GM13977 (cell line): ENCODE measurements at regions not wholly inside any gene's neighbourhood (a gene's known extent, or its start where the extent isn't known, plus 50 kb on each side); places are given as distances from the start of the nearest gene placed in this dataset.

Source experiments
- DNase-seq: peaks from one replicate; pipeline ENCODE4 v3.0.0; 2012; ENCODE audit warnings: low spot score
- in situ Hi-C: fragments of 300-500 bp; cut with MboI; formaldehyde crosslinking; loops from one replicate; pipeline ENCODE4 v1.12.0; 2022; ENCODE audit warnings: low sequenced_read_pairs, low pct_unique_long_range_greater_than_20kb, mixed read lengths, inconsistent platforms; ENCODE audit not compliant: unreplicated experiment
- TF ChIP-seq, protein P1 (sequence below): IDR thresholded peaks from 2 replicates; pipeline ENCODE4 v1.5.1; 2012; ENCODE audit warnings: mild to moderate bottlenecking, control low read depth; ENCODE audit not compliant: insufficient read depth; ENCODE audit errors: extremely low read depth, missing control alignments

DNA sequence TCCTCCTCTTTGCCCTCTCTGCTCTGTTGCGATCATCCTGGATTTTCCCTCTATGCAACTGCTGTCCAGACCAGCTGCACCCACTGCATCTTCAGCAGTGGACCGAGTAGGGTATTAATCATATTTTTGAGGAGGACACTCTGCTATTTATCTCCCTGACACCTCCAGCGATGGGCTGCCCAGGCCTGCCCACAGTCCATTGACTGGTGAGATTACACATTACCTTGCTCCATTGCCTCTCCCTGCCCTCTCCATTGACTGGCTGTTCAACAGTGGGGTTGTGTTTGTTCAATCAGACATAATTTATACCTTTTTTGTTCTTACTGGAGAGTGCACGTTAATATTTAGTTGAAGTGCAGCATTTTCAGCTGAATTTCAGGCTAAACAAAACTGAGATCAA lies 559.3 kb upstream of the ARRDC4 start:
- in situ Hi-C loops, result no loop called here
- no peak for DNase-seq
- TF ChIP-seq, protein P1, sequence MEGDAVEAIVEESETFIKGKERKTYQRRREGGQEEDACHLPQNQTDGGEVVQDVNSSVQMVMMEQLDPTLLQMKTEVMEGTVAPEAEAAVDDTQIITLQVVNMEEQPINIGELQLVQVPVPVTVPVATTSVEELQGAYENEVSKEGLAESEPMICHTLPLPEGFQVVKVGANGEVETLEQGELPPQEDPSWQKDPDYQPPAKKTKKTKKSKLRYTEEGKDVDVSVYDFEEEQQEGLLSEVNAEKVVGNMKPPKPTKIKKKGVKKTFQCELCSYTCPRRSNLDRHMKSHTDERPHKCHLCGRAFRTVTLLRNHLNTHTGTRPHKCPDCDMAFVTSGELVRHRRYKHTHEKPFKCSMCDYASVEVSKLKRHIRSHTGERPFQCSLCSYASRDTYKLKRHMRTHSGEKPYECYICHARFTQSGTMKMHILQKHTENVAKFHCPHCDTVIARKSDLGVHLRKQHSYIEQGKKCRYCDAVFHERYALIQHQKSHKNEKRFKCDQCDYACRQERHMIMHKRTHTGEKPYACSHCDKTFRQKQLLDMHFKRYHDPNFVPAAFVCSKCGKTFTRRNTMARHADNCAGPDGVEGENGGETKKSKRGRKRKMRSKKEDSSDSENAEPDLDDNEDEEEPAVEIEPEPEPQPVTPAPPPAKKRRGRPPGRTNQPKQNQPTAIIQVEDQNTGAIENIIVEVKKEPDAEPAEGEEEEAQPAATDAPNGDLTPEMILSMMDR, result no peak

DNA sequence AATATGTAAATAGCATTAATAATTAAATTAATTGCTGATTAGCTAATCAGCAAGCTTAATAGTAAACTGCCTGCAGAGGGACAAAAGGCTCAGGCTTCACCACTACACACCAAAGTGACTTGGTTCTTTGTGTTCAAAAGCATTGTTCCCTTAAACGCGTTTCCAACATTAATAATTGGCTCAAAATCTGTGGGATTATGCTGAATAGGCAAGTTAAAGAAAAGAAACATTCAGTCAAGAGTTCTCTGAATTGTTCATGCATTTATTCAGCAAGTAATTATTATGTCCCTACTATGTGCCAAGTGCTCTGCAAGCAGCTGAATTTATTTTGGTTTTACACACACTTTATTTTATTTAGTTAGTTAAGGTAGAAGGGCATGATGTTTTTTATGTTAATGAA lies 558.5 kb upstream of the ARRDC4 start:
- TF ChIP-seq, protein P1, result no peak
- in situ Hi-C loops, result no loop called here
- DNase-seq, result no peak

DNA sequence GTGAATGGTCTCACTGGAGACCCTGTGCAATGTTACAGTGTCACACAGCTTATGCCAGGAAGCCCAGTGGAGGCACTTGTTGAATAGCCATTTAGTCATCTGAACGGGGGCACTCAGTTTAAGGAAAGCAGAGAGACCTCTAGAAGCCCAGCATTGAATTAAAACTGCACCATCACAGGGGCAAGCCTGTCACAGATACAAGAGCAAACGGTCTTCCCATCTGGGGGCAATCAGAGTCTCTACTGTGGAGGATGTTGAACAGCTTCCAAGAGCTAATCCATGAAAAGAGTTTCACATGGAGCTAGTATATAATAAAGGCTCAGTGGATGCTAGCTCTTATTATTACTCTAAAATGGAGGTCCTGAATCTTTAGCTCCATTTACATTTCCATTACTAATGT lies 553.7 kb upstream of the ARRDC4 start:
- DNase-seq, result no peak
- in situ Hi-C loops, result no loop called here
- TF ChIP-seq, protein P1, result no peak

DNA sequence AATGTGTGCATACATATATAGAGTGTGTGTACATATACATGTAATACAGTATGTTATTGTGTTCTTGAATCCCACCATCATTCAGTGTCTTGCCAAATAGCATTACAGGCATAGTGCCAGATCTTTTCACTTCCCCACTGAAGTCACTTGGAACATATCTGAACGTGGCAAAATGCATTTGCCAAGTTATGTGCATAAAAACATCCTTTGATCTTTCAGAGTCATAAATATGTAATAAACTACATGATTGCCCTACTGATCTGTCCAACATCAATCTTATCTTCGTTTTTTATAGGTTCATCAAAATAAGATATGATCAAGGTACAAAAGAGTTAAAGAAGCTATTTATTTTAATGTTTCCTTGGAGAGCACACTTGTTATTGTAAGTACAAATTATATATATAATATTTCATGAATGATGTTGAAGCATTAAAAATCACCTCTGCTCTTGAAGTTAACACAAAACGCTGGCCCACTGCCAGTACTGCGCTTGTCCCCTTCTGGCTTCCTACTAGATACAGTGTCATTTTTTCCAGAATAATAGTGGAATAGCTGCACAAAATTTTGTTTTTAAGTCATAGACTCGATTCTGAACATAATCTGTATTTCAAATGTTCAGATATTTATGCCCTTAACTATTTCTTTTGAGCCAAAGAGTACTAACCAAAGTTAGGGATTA lies 549.5 kb upstream of the ARRDC4 start:
- in situ Hi-C loops, result no loop called here
- no peak for DNase-seq
- TF ChIP-seq, protein P1, result no peak

DNA sequence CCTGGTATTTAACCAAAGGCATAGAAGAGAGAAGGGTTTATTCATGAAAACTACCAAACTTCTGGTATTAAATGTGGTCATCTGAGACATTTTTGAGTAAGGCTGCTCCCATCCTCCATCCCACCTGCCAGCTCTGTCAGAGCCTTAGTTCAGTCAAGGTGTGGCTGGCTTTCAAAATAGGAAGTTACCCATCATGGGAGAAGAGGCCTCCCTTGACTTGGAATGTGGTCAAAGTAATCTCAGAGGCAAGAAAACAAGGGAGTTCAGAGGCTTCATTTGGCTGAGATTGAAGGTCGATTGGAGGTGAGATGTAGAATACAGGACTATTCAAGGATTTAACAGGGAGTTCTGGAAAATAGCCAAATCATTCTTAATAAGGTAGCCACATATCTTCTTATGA lies 540.4 kb upstream of the ARRDC4 start:
- TF ChIP-seq, protein P1, result no peak
- DNase-seq, result no peak
- in situ Hi-C loops, result no loop called here

DNA sequence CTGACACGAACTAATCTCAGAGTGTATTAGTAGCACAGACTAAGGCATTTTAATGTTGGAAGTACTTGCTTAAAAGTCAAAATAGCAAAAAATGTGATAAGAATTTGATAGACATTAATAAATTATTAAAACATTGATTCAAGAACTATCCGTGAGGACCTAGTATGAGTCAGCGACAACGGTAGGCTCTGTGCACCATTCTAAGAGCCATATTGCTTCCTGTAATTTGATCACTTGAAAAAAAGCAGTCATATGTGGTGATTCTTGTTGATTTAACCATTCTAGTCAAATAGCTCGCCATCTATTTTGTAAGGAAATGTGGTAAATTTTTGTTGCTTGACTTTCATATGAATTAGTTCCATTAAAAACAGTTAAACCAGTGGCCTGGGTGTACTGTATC lies 534.9 kb upstream of the ARRDC4 start:
- no peak for DNase-seq
- in situ Hi-C loops, result no loop called here
- TF ChIP-seq, protein P1, result no peak
